Natural killer cell (primary cell): ENCODE measurements at regions not wholly inside any gene's neighbourhood (a gene's known extent, or its start where the extent isn't known, plus 50 kb on each side); places are given as distances from the start of the nearest gene placed in this dataset.

Experiments
- ATAC-seq, 3 donors: fragments of 150-1000 bp in 2 of 3; fragments of 200-7000 bp in 1 of 3; cut with Tn5 transposase; 1 replicate in 1 of 3; 2 replicates in 2 of 3; pipeline ENCODE4 v1.10.0; 2021; ENCODE audit warnings: mild to moderate bottlenecking in 2 of 3, moderate library complexity in 2 of 3
- DNase-seq, 2 donors: peaks; one replicate each; pipeline versions ENCODE4 v3.0.0 to v3.0.0-alpha.2; 2013 to 2021; ENCODE audit warnings: mixed read lengths in 1 of 2
- H3K27ac ChIP-seq: one replicate; pipeline ENCODE4 v1.5.1; 2013; ENCODE audit warnings: mild to moderate bottlenecking, low read length
- H3K27me3 ChIP-seq: one replicate; pipeline ENCODE4 v1.6.1; 2013; ENCODE audit warnings: low read length; ENCODE audit not compliant: control insufficient read depth, insufficient read depth
- H3K36me3 ChIP-seq: one replicate; pipeline ENCODE4 v1.6.1; 2013; ENCODE audit warnings: low read length; ENCODE audit not compliant: control insufficient read depth, insufficient read depth
- H3K4me1 ChIP-seq: one replicate; pipeline ENCODE4 v1.6.1; 2013; ENCODE audit warnings: low read length; ENCODE audit not compliant: control insufficient read depth, insufficient read depth
- H3K4me3 ChIP-seq: one replicate; pipeline ENCODE4 v1.5.1; 2013; ENCODE audit warnings: low read length
- H3K9me3 ChIP-seq: one replicate; pipeline ENCODE4 v1.6.1; 2013; ENCODE audit warnings: low read length; ENCODE audit not compliant: control insufficient read depth, insufficient read depth
- H3K27ac Mint-ChIP-seq, 2 donors: one replicate each; pipeline ENCODE4 v1.8.0; 2022; ENCODE audit warnings: mild to moderate bottlenecking in 2 of 2, mixed read lengths in 2 of 2, moderate library complexity in 1 of 2
- H3K27me3 Mint-ChIP-seq, 2 donors: one replicate each; pipeline ENCODE4 v1.8.0; 2022; ENCODE audit warnings: low read depth in 2 of 2, mixed read lengths in 2 of 2
- H3K36me3 Mint-ChIP-seq: one replicate; pipeline ENCODE4 v1.8.0; 2022; ENCODE audit warnings: mixed read lengths
- H3K4me1 Mint-ChIP-seq, 2 donors: one replicate each; pipeline ENCODE4 v1.8.0; 2022; ENCODE audit warnings: mixed read lengths in 2 of 2
- H3K4me3 Mint-ChIP-seq: one replicate; pipeline ENCODE4 v1.8.0; 2022; ENCODE audit warnings: mild to moderate bottlenecking, moderate library complexity, mixed read lengths
- H3K9me3 Mint-ChIP-seq, 2 donors: one replicate each; pipeline ENCODE4 v1.8.0; 2022; ENCODE audit warnings: mixed read lengths in 2 of 2
- CTCF ChIP-seq: fragments of 200-600 bp; IDR thresholded peaks from one replicate; pipeline ENCODE4 v1.8.0; 2022; ENCODE audit warnings: antibody characterized with exemption
- WGBS: methylation state at CpG from one replicate; pipeline ENCODE4 v1.1.7; 2013; ENCODE audit warnings: missing lambda C conversion rate; ENCODE audit not compliant: insufficient coverage; 5-methylcytosine and 5-hydroxymethylcytosine counted together
- intact Hi-C: fragments of 100-400 bp; cut with micrococcal nuclease; formaldehyde crosslinking; loops from one replicate; pipeline ENCODE4 v1.14.2; 2022

GRCh38 chr14:37663498-37663897, 68.1 kb downstream of the TTC6 start:
- DNase-seq (no peak), ATAC-seq (no peak)
- peaks cover 3% of the 10 kb centered on the region for H3K9me3 ChIP-seq
- H3K4me3 Mint-ChIP-seq, result no peak overlapping the region
- no peaks in the 10 kb centered on the region for H3K4me1 ChIP-seq
- no peak overlapping the region for H3K4me3 ChIP-seq
- peaks cover 16% of the 10 kb centered on the region for H3K36me3 Mint-ChIP-seq
- no peak overlapping the region for H3K27ac Mint-ChIP-seq
- H3K4me1 Mint-ChIP-seq, result no peaks in the 10 kb centered on the region
- peaks cover 11 to 16% of the 10 kb centered on the region in 2 donors for H3K9me3 Mint-ChIP-seq
- no peaks in the 10 kb centered on the region for H3K27me3 ChIP-seq
- H3K36me3 ChIP-seq, result no peaks in the 10 kb centered on the region
- H3K27me3 Mint-ChIP-seq, result no peaks in the 10 kb centered on the region
- TF ChIP-seq CTCF, result no peak
- intact Hi-C loops, result no loop called here
- H3K27ac ChIP-seq, result no peak overlapping the region

- Mint-ChIP-seq H3K9me3 (peaks cover 13 to 16% of the 10 kb centered on the region in 2 donors), H3K27me3 (no peaks in the 10 kb centered on the region), H3K36me3 (peaks cover 16% of the 10 kb centered on the region), H3K27ac (no peak overlapping the region), H3K4me1 (no peaks in the 10 kb centered on the region), H3K4me3 (no peak overlapping the region)
- WGBS, result 82% methylated on average over 4 of the region's 4 CpGs
- Histone ChIP-seq H3K36me3 (no peaks in the 10 kb centered on the region), H3K27ac (no peak overlapping the region), H3K4me3 (no peak overlapping the region), H3K4me1 (no peaks in the 10 kb centered on the region), H3K27me3 (no peaks in the 10 kb centered on the region), H3K9me3 (peaks cover 3% of the 10 kb centered on the region)
- intact Hi-C loops, result no loop called here
- TF ChIP-seq CTCF, result no peak
- DNase-seq, result no peak
- no peak for ATAC-seq
Observed at GRCh38 chr14:37665479-37665878, 70.0 kb downstream of the TTC6 start.

GRCh38 chr14:37665951-37666350, 70.5 kb downstream of the TTC6 start:
- Histone ChIP-seq H3K27ac (no peak overlapping the region), H3K9me3 (peaks cover 3% of the 10 kb centered on the region), H3K36me3 (no peaks in the 10 kb centered on the region), H3K27me3 (no peaks in the 10 kb centered on the region), H3K4me3 (no peak overlapping the region), H3K4me1 (no peaks in the 10 kb centered on the region)
- Mint-ChIP-seq H3K27me3 (no peaks in the 10 kb centered on the region), H3K9me3 (peaks cover 13 to 16% of the 10 kb centered on the region in 2 donors), H3K4me1 (no peaks in the 10 kb centered on the region), H3K27ac (no peak overlapping the region), H3K4me3 (no peak overlapping the region), H3K36me3 (peaks cover 16% of the 10 kb centered on the region)
- intact Hi-C loops, result no loop called here
- ATAC-seq (no peak), DNase-seq (no peak)
- WGBS, result 83% methylated on average over 1 of the region's 1 CpG
- no peak for TF ChIP-seq CTCF

GRCh38 chr14:37668646-37669045, 73.2 kb downstream of the TTC6 start:
- Histone ChIP-seq H3K36me3 (no peaks in the 10 kb centered on the region), H3K4me3 (no peak overlapping the region), H3K27ac (no peak overlapping the region), H3K27me3 (no peaks in the 10 kb centered on the region), H3K4me1 (no peaks in the 10 kb centered on the region), H3K9me3 (peaks cover 3% of the 10 kb centered on the region)
- 79% methylated on average over 1 of the region's 1 CpG for WGBS
- H3K36me3 Mint-ChIP-seq, result peaks cover 9% of the 10 kb centered on the region
- intact Hi-C loops, result no loop called here
- no peak for DNase-seq
- no peak overlapping the region for H3K4me3 Mint-ChIP-seq
- no peak for TF ChIP-seq CTCF
- no peak for ATAC-seq
- no peak overlapping the region for H3K27ac Mint-ChIP-seq
- no peaks in the 10 kb centered on the region for H3K4me1 Mint-ChIP-seq
- H3K27me3 Mint-ChIP-seq, result no peaks in the 10 kb centered on the region
- peaks cover 7 to 11% of the 10 kb centered on the region in 2 donors for H3K9me3 Mint-ChIP-seq
